B cell (primary cell): ENCODE measurements at regions not wholly inside any gene's neighbourhood (a gene's known extent, or its start where the extent isn't known, plus 50 kb on each side); places are given as distances from the start of the nearest gene placed in this dataset.

Experiments used
- ATAC-seq: fragments of 200-7000 bp; cut with Tn5 transposase; one replicate; pipeline ENCODE4 v1.10.0; 2021; ENCODE audit warnings: low read depth, mild to moderate bottlenecking, moderate number of reproducible peaks, moderate library complexity
- CTCF ChIA-PET: fragments of 350-600 bp; sonication (Branson Sonifier 250); formaldehyde crosslinking; loops from one replicate; lab custom pipeline; 2021; ENCODE audit warnings: antibody characterized with exemption, inconsistent platforms; lab: Charles Lee
- POLR2A ChIA-PET: fragments of 350-600 bp; sonication (Branson Sonifier 250); formaldehyde crosslinking; loops from one replicate; lab custom pipeline; 2021; ENCODE audit warnings: antibody characterized with exemption; lab: Charles Lee
- DNase-seq: peaks from one replicate; pipeline ENCODE4 v3.0.0; 2013
- H2AFZ ChIP-seq: 2 replicates; pipeline ENCODE4 v1.6.1; 2012; ENCODE audit warnings: mild to moderate bottlenecking, low read depth, low read length; ENCODE audit not compliant: insufficient read depth, poor library complexity, severe bottlenecking
- H3K27ac ChIP-seq, 2 donors: 1 replicate in 1 of 2; 2 replicates in 1 of 2; pipeline ENCODE4 v1.5.1; 2012 to 2013; ENCODE audit warnings: low read length in 2 of 2, mild to moderate bottlenecking in 2 of 2, moderate library complexity in 1 of 2
- H3K27me3 ChIP-seq, 4 experiments: fragments of 200-600 bp in 1 of 4; sonication (generic) in 1 of 4; replicated peaks in 1 of 4; 1 replicate in 2 of 4; 2 replicates in 2 of 4; pipeline versions ENCODE4 v1.6.1 to v1.7.0; 2013 to 2016; ENCODE audit warnings: low read length in 3 of 4, mild to moderate bottlenecking in 2 of 4, mixed read lengths in 1 of 4, moderate library complexity in 1 of 4; ENCODE audit not compliant: insufficient read depth in 4 of 4, control insufficient read depth in 3 of 4; ENCODE audit errors: control extremely low read depth in 1 of 4
- H3K36me3 ChIP-seq, 2 experiments: replicated peaks in 1 of 2; 1 replicate in 1 of 2; 2 replicates in 1 of 2; pipeline versions ENCODE4 v1.6.1 to v1.7.1; 2013; ENCODE audit warnings: low read length in 1 of 2; ENCODE audit not compliant: insufficient read depth in 2 of 2, control insufficient read depth in 1 of 2; ENCODE audit errors: control extremely low read depth in 1 of 2, extremely low read depth in 1 of 2
- H3K4me1 ChIP-seq, 2 donors: fragments of 200-600 bp in 1 of 2; sonication (generic) in 1 of 2; 1 replicate in 1 of 2; 2 replicates in 1 of 2; pipeline versions ENCODE4 v1.5.1 to v1.6.1; 2013 to 2017; ENCODE audit warnings: low read length in 2 of 2; ENCODE audit not compliant: control insufficient read depth in 2 of 2, insufficient read depth in 2 of 2
- H3K4me2 ChIP-seq: replicated peaks from 2 replicates; pipeline ENCODE3; 2012; ENCODE audit warnings: mild to moderate bottlenecking, low read depth, low read length; ENCODE audit not compliant: poor library complexity, severe bottlenecking
- H3K4me3 ChIP-seq, 5 experiments: fragments of 200-600 bp in 1 of 5; sonication (generic) in 1 of 5; 1 replicate in 3 of 5; 2 replicates in 2 of 5; pipeline versions ENCODE4 v1.5.1 to v1.7.0; 2011 to 2016; ENCODE audit warnings: low read length in 4 of 5, mild to moderate bottlenecking in 4 of 5, low read depth in 2 of 5, control low read depth in 1 of 5, moderate library complexity in 1 of 5; ENCODE audit not compliant: insufficient read depth in 1 of 5; ENCODE audit errors: control extremely low read depth in 1 of 5, extremely low read depth in 1 of 5
- H3K79me2 ChIP-seq: fragments of 200-600 bp; sonication (generic); one replicate; pipeline ENCODE4 v1.6.0; 2016; ENCODE audit warnings: low read length; ENCODE audit not compliant: control insufficient read depth, insufficient read depth
- H3K9ac ChIP-seq: fragments of 200-600 bp; sonication (generic); 2 replicates; pipeline ENCODE4 v1.6.1; 2017; ENCODE audit warnings: mild to moderate bottlenecking, low read length, moderate library complexity
- H3K9me3 ChIP-seq, 3 donors: one replicate each; pipeline versions ENCODE4 v1.6.1 to v1.7.1; 2013; ENCODE audit warnings: low read length in 2 of 3; ENCODE audit not compliant: control insufficient read depth in 2 of 3, insufficient read depth in 1 of 3; ENCODE audit errors: control extremely low read depth in 1 of 3
- H4K20me1 ChIP-seq: 2 replicates; pipeline ENCODE4 v1.6.0; 2012; ENCODE audit warnings: mild to moderate bottlenecking, low read length; ENCODE audit not compliant: insufficient read depth, control insufficient read depth, poor library complexity, severe bottlenecking
- H3K27ac Mint-ChIP-seq: one replicate; pipeline ENCODE4 v1.8.0; 2021; ENCODE audit warnings: mixed read lengths
- H3K27me3 Mint-ChIP-seq: one replicate; pipeline ENCODE4 v1.8.0; 2021; ENCODE audit warnings: mixed read lengths
- H3K4me1 Mint-ChIP-seq: one replicate; pipeline ENCODE4 v1.8.0; 2021; ENCODE audit warnings: mixed read lengths
- H3K4me3 Mint-ChIP-seq: one replicate; pipeline ENCODE4 v1.8.0; 2021; ENCODE audit warnings: mixed read lengths
- H3K9me3 Mint-ChIP-seq: one replicate; pipeline ENCODE4 v1.8.0; 2022; ENCODE audit warnings: mixed read lengths; ENCODE audit not compliant: insufficient read depth
- EZH2 ChIP-seq: IDR thresholded peaks from 2 replicates; pipeline ENCODE4 v1.6.1; 2012; ENCODE audit warnings: borderline replicate concordance, low read depth, mild to moderate bottlenecking, moderate library complexity, low read length; ENCODE audit not compliant: insufficient read depth, poor library complexity, severe bottlenecking
- WGBS: methylation state at CpG from one replicate; pipeline ENCODE4 v1.1.5; 2013; ENCODE audit warnings: missing lambda C conversion rate; ENCODE audit not compliant: insufficient coverage; 5-methylcytosine and 5-hydroxymethylcytosine counted together
- intact Hi-C: fragments of 100-400 bp; cut with micrococcal nuclease; formaldehyde crosslinking; loops from one replicate; pipeline ENCODE4 v1.10.0; 2022
- TF ChIP-seq, protein P1 (sequence below): fragments of 200-600 bp; IDR thresholded peaks from one replicate; pipeline ENCODE4 v1.8.0; 2022; ENCODE audit warnings: antibody characterized with exemption, mild to moderate bottlenecking

DNA sequence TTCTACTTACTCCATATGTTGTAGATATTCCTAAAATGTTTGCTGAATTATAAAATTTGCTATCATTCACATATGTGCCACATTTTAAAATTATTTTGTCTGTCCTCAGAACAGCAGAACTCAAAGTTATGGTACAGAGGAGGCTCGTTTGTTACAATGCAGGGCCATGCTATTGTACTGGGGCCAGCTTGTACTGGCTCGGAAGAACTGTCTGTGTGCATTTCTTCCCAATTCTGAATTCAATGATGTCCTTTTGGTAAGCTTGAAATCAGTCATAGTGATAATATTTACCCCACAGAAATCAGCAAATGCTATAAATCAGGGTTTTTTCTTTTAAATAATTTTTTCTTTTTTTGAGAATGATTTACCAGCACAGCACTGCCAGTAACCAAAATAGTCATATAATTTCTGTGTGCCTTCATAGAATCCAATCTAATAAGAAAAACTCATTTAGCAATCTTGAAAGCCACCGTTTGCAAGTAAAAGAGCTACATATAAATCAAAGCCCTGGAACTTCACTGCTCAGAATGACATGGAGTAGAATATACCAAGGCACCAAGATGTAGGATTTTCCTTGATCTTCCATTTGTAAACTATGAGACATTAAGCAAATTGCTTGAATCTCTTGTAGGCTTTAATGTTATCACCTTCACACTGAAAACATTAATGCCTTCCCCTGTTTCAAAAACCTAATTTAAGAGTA is 90.7 kb upstream of the EPHA4 start:
- Histone ChIP-seq H3K4me1 (no peaks in the 10 kb centered on the region), H3K79me2 (no peaks in the 10 kb centered on the region), H4K20me1 (no peaks in the 10 kb centered on the region), H3K9ac (no peak overlapping the region), H3K36me3 (no peaks in the 10 kb centered on the region), H2AFZ (no peak overlapping the region), H3K27me3 (no peaks in the 10 kb centered on the region), H3K4me2 (no peak overlapping the region), H3K4me3 (no peak overlapping the region), H3K9me3 (no peaks in the 10 kb centered on the region), H3K27ac (no peak overlapping the region)
- Mint-ChIP-seq H3K27me3 (no peaks in the 10 kb centered on the region), H3K9me3 (no peaks in the 10 kb centered on the region), H3K4me3 (no peak overlapping the region), H3K27ac (no peak overlapping the region), H3K4me1 (no peaks in the 10 kb centered on the region)
- DNase-seq, result no peak
- no peak for ATAC-seq
- WGBS, result 50% methylated on average over 1 of the region's 3 CpGs
- ChIA-PET CTCF (no interaction called here), POLR2A (no interaction called here)
- intact Hi-C loops, result no loop called here
- no peak for TF ChIP-seq EZH2

DNA sequence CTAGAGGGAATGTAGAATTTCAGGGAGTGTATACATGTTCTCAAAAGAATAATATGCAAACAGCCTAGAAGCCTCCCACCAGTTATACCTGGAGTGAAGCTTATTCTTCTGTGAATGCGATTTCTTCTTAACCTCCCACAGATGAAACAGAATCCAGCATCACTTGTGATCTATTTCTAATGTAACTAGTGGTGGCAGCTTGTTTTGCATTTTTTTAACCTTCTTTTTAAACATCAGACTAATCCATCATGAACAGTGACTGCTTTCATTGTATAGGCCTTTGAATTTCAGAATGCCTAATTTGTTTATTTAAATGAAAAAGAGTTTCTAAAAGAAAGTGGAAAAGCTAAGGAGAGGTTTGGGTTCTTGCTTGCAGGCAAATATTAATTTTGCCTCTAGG is 85.7 kb upstream of the EPHA4 start:
- Histone ChIP-seq H3K9me3 (no peaks in the 10 kb centered on the region), H3K4me2 (no peak overlapping the region), H3K9ac (no peak overlapping the region), H3K79me2 (no peaks in the 10 kb centered on the region), H4K20me1 (no peaks in the 10 kb centered on the region), H3K27me3 (no peaks in the 10 kb centered on the region), H2AFZ (no peak overlapping the region), H3K36me3 (no peaks in the 10 kb centered on the region), H3K4me1 (no peaks in the 10 kb centered on the region), H3K4me3 (no peak overlapping the region), H3K27ac (no peak overlapping the region)
- H3K9me3 Mint-ChIP-seq, result no peaks in the 10 kb centered on the region
- H3K4me3 Mint-ChIP-seq, result no peak overlapping the region
- TF ChIP-seq EZH2, result no peak
- TF ChIP-seq, protein P1, sequence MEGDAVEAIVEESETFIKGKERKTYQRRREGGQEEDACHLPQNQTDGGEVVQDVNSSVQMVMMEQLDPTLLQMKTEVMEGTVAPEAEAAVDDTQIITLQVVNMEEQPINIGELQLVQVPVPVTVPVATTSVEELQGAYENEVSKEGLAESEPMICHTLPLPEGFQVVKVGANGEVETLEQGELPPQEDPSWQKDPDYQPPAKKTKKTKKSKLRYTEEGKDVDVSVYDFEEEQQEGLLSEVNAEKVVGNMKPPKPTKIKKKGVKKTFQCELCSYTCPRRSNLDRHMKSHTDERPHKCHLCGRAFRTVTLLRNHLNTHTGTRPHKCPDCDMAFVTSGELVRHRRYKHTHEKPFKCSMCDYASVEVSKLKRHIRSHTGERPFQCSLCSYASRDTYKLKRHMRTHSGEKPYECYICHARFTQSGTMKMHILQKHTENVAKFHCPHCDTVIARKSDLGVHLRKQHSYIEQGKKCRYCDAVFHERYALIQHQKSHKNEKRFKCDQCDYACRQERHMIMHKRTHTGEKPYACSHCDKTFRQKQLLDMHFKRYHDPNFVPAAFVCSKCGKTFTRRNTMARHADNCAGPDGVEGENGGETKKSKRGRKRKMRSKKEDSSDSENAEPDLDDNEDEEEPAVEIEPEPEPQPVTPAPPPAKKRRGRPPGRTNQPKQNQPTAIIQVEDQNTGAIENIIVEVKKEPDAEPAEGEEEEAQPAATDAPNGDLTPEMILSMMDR, result no peak
- no peak overlapping the region for H3K27ac Mint-ChIP-seq
- ChIA-PET POLR2A (no interaction called here), CTCF (no interaction called here)
- intact Hi-C loops, result no loop called here
- H3K27me3 Mint-ChIP-seq, result no peaks in the 10 kb centered on the region
- ATAC-seq (no peak), DNase-seq (no peak)
- no peaks in the 10 kb centered on the region for H3K4me1 Mint-ChIP-seq
- no CpG with 5 or more reads among the region's 1 CpG for WGBS
